HG02885 (cell line): ENCODE measurements at regions not wholly inside any gene's neighbourhood (a gene's known extent, or its start where the extent isn't known, plus 50 kb on each side); places are given as distances from the start of the nearest gene placed in this dataset.

ENCODE experiments used
- ATAC-seq: cut with Tn5 transposase; IDR thresholded peaks from one replicate; pipeline ENCODE4 v1.9.1; 2021; ENCODE audit warnings: mild to moderate bottlenecking; ENCODE audit not compliant: unreplicated experiment, poor library complexity

GRCh38 chr12:118830296-118830695, 151.0 kb upstream of the SRRM4 start:
- no peak for ATAC-seq

- ATAC-seq, result no peak
Observed at GRCh38 chr12:118835926-118836325, 145.4 kb upstream of the SRRM4 start.

- no peak for ATAC-seq
Observed at GRCh38 chr12:118840399-118840798, 140.9 kb upstream of the SRRM4 start.

- no peak for ATAC-seq
Observed at GRCh38 chr12:118840878-118841277, 140.5 kb upstream of the SRRM4 start.

GRCh38 chr12:118841588-118841987, 139.8 kb upstream of the SRRM4 start:
- ATAC-seq, result no peak

GRCh38 chr12:118842866-118843265, 138.5 kb upstream of the SRRM4 start:
- ATAC-seq, result no peak

GRCh38 chr12:118846416-118846815, 134.9 kb upstream of the SRRM4 start:
- no peak for ATAC-seq

GRCh38 chr12:118850244-118850825, 131.0 kb upstream of the SRRM4 start:
- no peak for ATAC-seq

GRCh38 chr12:118851891-118852290, 129.4 kb upstream of the SRRM4 start:
- ATAC-seq, result no peak

- ATAC-seq, result no peak
Observed at GRCh38 chr12:118853634-118854033, 127.7 kb upstream of the SRRM4 start.

- no peak for ATAC-seq
Observed at GRCh38 chr12:118855858-118856257, 125.5 kb upstream of the SRRM4 start.

GRCh38 chr12:118866346-118866745, 115.0 kb upstream of the SRRM4 start:
- ATAC-seq, result no peak

- no peak for ATAC-seq
Observed at GRCh38 chr12:118870551-118870950, 110.8 kb upstream of the SRRM4 start.

GRCh38 chr12:118874698-118875548, 106.4 kb upstream of the SRRM4 start:
- ATAC-seq, result no peak

GRCh38 chr12:118880720-118881493, 100.4 kb upstream of the SRRM4 start:
- no peak for ATAC-seq

GRCh38 chr12:118884226-118884625, 97.1 kb upstream of the SRRM4 start:
- ATAC-seq, result no peak

GRCh38 chr12:118900993-118901392, 80.3 kb upstream of the SRRM4 start:
- ATAC-seq, result no peak

GRCh38 chr12:118908811-118909210, 72.5 kb upstream of the SRRM4 start:
- ATAC-seq, result no peak

GRCh38 chr12:118912697-118913270, 68.6 kb upstream of the SRRM4 start:
- ATAC-seq, result no peak

GRCh38 chr12:118921761-118922160, 59.6 kb upstream of the SRRM4 start:
- ATAC-seq, result no peak

GRCh38 chr12:118922405-118922804, 58.9 kb upstream of the SRRM4 start:
- no peak for ATAC-seq
